Loucy (cell line): ENCODE measurements at regions not wholly inside any gene's neighbourhood (a gene's known extent, or its start where the extent isn't known, plus 50 kb on each side); places are given as distances from the start of the nearest gene placed in this dataset.

Experiments used
- H2AFZ ChIP-seq: fragments of 200-600 bp; sonication (generic); 2 replicates; pipeline ENCODE4 v1.6.0; 2016; ENCODE audit warnings: antibody characterized with exemption, mild to moderate bottlenecking, low read length, moderate library complexity
- H3F3A ChIP-seq: fragments of 200-600 bp; 2 replicates; pipeline ENCODE4 v1.6.0; 2016; ENCODE audit warnings: antibody characterized with exemption, low read depth, mild to moderate bottlenecking
- H3K27me3 ChIP-seq: fragments of 200-600 bp; sonication (generic); 2 replicates; pipeline ENCODE4 v1.6.1; 2014; ENCODE audit warnings: low read length, mild to moderate bottlenecking; ENCODE audit not compliant: insufficient read depth, poor library complexity, severe bottlenecking
- H3K36me3 ChIP-seq: fragments of 200-600 bp; sonication (generic); 2 replicates; pipeline ENCODE4 v1.6.1; 2016; ENCODE audit warnings: low read length; ENCODE audit not compliant: insufficient read depth
- H3K4me1 ChIP-seq: fragments of 200-600 bp; sonication (generic); 2 replicates; pipeline ENCODE4 v1.5.1; 2014; ENCODE audit warnings: low read length, mild to moderate bottlenecking; ENCODE audit not compliant: insufficient read depth, poor library complexity, severe bottlenecking
- H3K4me2 ChIP-seq: fragments of 200-600 bp; sonication (generic); 2 replicates; pipeline ENCODE4 v1.6.0; 2014; ENCODE audit warnings: antibody characterized with exemption, low read length, low read depth, mild to moderate bottlenecking; ENCODE audit not compliant: poor library complexity, severe bottlenecking
- H3K4me3 ChIP-seq: fragments of 200-600 bp; sonication (generic); 2 replicates; pipeline ENCODE4 v1.5.1; 2014; ENCODE audit warnings: low read length, mild to moderate bottlenecking, mixed read lengths; ENCODE audit not compliant: poor library complexity, severe bottlenecking
- H3K79me2 ChIP-seq: fragments of 200-600 bp; sonication (generic); 2 replicates; pipeline ENCODE4 v1.6.1; 2014; ENCODE audit warnings: low read length; ENCODE audit not compliant: insufficient read depth
- H3K9ac ChIP-seq: fragments of 200-600 bp; sonication (generic); 2 replicates; pipeline ENCODE4 v1.6.0; 2014; ENCODE audit warnings: mild to moderate bottlenecking, low read depth, low read length, moderate library complexity; ENCODE audit not compliant: poor library complexity, severe bottlenecking
- H3K9me2 ChIP-seq: fragments of 200-600 bp; sonication (generic); replicated peaks from 2 replicates; pipeline ENCODE4 v1.6.1; 2016; ENCODE audit warnings: low read depth, low read length, mixed read lengths
- H3K9me3 ChIP-seq: fragments of 200-600 bp; sonication (generic); 2 replicates; pipeline ENCODE4 v1.6.1; 2014; ENCODE audit warnings: mild to moderate bottlenecking, antibody characterized with exemption, low read length, low read depth; ENCODE audit not compliant: insufficient read depth
- H4K20me1 ChIP-seq: fragments of 200-600 bp; sonication (generic); 2 replicates; pipeline ENCODE4 v1.6.0; 2014; ENCODE audit warnings: antibody characterized with exemption, low read length, mild to moderate bottlenecking; ENCODE audit not compliant: insufficient read depth, poor library complexity, severe bottlenecking
- CTCF ChIP-seq: fragments of 200-600 bp; sonication (generic); conservative IDR thresholded peaks from 2 replicates; pipeline ENCODE4 v1.5.1; 2014; ENCODE audit warnings: mild to moderate bottlenecking, antibody characterized with exemption, low read length
- EZH2phosphoT487 ChIP-seq: fragments of 200-600 bp; IDR thresholded peaks from 2 replicates; pipeline ENCODE4 v1.6.1; 2018; ENCODE audit warnings: antibody characterized with exemption, mild to moderate bottlenecking, moderate library complexity, borderline replicate concordance

GRCh38 chr14:27392153-27392552, 794.3 kb upstream of the NOVA1 start:
- Histone ChIP-seq H3K9me2 (no peaks in the 10 kb centered on the region), H3K27me3 (no peaks in the 10 kb centered on the region), H4K20me1 (no peaks in the 10 kb centered on the region), H3K9me3 (no peaks in the 10 kb centered on the region), H2AFZ (no peak overlapping the region), H3F3A (no peaks in the 10 kb centered on the region), H3K4me1 (no peaks in the 10 kb centered on the region), H3K36me3 (no peaks in the 10 kb centered on the region), H3K4me3 (no peak overlapping the region), H3K79me2 (no peaks in the 10 kb centered on the region), H3K9ac (no peak overlapping the region), H3K4me2 (no peak overlapping the region)
- TF ChIP-seq EZH2phosphoT487: no peak
- TF ChIP-seq CTCF: no peak

GRCh38 chr14:27409944-27410343, 812.1 kb upstream of the NOVA1 start:
- Histone ChIP-seq H3F3A (no peaks in the 10 kb centered on the region), H4K20me1 (no peaks in the 10 kb centered on the region), H3K9me3 (no peaks in the 10 kb centered on the region), H3K79me2 (no peaks in the 10 kb centered on the region), H3K36me3 (no peaks in the 10 kb centered on the region), H2AFZ (no peak overlapping the region), H3K4me2 (no peak overlapping the region), H3K4me3 (no peak overlapping the region), H3K9ac (no peak overlapping the region), H3K27me3 (no peaks in the 10 kb centered on the region), H3K9me2 (no peaks in the 10 kb centered on the region), H3K4me1 (no peaks in the 10 kb centered on the region)
- TF ChIP-seq CTCF (no peak), EZH2phosphoT487 (no peak)

GRCh38 chr14:27410981-27411380, 813.1 kb upstream of the NOVA1 start:
- Histone ChIP-seq H3K9me2 (no peaks in the 10 kb centered on the region), H3K4me3 (no peak overlapping the region), H3K79me2 (no peaks in the 10 kb centered on the region), H3F3A (no peaks in the 10 kb centered on the region), H3K36me3 (no peaks in the 10 kb centered on the region), H3K27me3 (no peaks in the 10 kb centered on the region), H3K9me3 (no peaks in the 10 kb centered on the region), H4K20me1 (no peaks in the 10 kb centered on the region), H3K9ac (no peak overlapping the region), H2AFZ (no peak overlapping the region), H3K4me1 (no peaks in the 10 kb centered on the region), H3K4me2 (no peak overlapping the region)
- TF ChIP-seq CTCF (no peak), EZH2phosphoT487 (no peak)
